Hematopoietic multipotent progenitor cell treated with erythropoietin and hydrocortisone succinate and interleukin-3 and kit ligand, for 17 days (in vitro differentiated cells): ENCODE measurements at regions not wholly inside any gene's neighbourhood (a gene's known extent, or its start where the extent isn't known, plus 50 kb on each side); places are given as distances from the start of the nearest gene placed in this dataset.

ENCODE experiments used
- DNase-seq: peaks from one replicate; pipeline ENCODE4 v3.0.0-alpha.2; 2015; ENCODE audit warnings: low spot score

- DNase-seq, result no peak
These were observed 1135.7 kb upstream of the AGA start for GRCh38 chr4:178577933-178578332.

DNA sequence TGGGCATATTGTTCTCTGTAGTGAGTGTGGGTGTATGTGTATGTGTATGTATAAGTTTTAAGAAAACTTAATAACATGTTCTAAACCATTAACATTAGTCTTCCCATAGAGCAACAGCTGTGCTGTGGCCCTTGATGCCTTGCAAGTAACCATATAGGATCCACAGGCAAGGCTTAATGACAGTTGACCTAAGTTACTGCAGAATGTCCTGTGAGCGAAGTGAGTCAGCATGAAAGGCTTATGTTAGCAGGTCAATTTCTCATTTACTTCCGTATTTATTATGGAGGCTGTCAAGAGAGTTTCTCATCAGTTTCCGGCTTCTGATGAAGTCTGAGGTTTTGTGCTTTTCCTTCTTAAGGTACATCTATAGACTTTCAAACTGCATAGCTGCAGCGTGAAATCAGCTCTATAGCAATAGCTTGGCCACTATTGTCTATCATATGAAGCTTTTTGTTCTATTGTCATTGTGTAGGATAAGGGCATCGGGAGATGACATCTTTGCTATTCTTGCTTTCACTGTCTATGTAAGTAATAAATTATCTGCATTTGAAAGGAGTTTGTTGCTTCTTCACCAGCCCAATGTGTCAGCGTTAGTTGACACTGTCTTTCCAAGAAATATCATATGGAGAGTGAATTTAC lies 1153.4 kb upstream of the AGA start:
- no peak for DNase-seq

GRCh38 chr4:178598672-178599071 lies 1156.4 kb upstream of the AGA start:
- DNase-seq, result no peak

DNA sequence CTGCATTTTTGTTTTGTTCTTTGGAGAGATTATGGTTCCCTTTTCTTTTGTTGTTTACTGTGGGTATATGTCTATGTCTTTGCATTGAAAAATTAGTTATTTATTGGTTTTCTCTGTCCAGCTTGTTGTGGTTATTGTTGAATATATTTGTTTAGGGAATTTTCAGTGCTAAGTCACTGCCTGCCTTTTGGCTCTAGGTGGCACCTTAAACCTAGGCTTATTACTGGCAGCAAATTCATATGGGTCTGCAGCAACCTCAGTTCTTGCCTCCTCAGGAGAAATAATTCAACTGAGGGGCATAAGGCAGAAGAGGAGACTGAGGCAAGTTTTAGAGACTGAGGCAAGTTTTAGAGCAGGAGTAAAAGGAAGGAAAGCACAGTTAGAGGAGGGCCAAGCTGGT lies 1157.3 kb upstream of the AGA start:
- DNase-seq, result no peak

GRCh38 chr4:178602833-178603232 lies 1160.6 kb upstream of the AGA start:
- DNase-seq, result no peak

GRCh38 chr4:178611062-178611461 lies 1168.8 kb upstream of the AGA start:
- DNase-seq, result no peak

DNA sequence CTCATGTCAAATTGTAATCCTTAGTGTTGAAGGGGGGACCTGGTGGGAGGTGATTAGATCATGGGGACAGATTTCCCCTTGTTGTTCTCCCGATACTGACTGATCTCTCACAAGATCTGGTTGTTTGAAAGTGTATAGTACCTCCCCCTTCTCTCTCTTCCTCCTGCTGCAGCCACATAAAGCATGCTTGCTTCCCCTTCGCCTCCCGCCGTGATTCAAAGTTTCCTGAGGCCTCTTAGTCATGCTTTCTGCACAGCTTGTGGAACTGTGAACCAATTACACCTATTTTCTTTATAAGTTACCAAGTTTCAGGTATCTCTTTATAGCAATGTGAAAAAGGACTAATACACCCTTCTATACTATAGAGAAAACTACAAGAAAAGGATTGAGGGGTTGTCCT lies 1170.5 kb upstream of the AGA start:
- no peak for DNase-seq

DNA sequence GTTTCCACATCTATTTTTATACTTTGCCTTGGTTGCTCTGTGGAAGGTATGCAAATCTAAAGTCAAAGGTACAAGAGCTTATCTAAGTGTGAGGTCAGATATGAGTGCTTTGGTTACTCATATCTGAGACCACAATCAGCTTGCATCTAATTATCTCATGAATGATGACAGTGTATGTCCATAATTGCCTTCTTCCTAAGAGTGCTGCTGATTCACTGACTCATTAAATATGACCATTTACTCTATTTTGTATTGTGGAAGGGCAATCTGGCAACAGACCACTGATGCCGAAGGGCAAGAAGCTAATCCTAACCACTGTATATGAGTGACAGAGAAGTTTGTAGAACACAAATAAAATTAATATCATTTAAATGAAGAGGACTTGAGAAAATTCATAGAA lies 1190.2 kb upstream of the AGA start:
- DNase-seq, result no peak

DNA sequence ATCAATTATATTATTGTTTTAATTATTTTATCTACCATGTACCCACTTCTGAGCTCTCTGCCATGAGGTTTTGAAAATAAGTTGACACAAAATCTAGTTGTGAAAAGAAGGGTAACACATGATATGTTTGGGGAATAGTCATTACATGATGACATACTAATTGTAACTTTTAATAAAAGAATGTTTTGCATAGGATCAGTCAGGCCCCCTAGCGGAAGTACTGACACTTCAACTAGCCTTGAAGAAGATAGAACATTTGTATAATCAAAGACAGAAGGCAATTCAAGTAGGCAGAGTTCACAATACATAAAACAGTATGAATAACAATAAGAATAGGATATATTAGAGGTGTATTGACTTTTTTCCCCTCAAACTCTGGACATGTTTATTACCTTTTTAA lies 1191.0 kb upstream of the AGA start:
- DNase-seq, result no peak

GRCh38 chr4:178664621-178665020 lies 1222.4 kb upstream of the AGA start:
- DNase-seq, result no peak

GRCh38 chr4:178665916-178666315 lies 1223.7 kb upstream of the AGA start:
- DNase-seq, result no peak

DNA sequence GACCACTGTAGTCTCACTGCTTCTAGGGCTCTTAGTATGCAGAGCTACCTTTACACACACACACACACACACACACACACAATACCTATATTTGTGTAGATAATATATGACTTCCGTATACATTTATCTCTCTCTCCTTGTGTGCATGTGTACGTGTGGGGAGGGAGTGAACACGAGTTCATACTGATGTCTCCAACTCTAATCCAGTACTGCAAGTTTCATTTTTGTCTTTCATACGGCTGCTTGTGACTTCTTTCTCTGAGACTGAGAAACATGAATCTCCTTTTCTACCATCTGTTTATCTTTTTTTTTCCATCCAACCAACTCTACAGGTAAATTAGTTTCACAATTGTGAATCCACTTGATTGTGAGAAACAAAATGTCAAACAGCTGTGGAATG lies 1229.5 kb upstream of the AGA start:
- DNase-seq, result no peak

DNA sequence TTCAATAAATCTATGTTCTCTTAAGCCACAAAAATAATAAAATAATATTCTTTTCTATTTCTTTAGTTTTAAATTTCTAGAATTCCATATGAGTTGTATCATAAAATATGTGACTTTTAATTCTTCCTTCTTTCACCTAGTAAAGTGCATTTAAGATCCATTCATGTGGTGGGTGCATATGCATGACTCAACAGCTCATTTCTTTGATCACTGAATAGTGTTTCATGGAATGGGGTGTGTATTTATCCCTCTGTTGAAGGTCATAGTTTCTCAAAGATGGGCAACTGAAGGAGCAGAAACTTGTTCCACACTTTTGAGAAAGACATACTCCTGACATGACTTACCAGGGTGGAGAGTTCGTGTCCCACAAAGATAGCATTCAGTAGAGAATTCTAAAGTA lies 1230.3 kb upstream of the AGA start:
- no peak for DNase-seq

DNA sequence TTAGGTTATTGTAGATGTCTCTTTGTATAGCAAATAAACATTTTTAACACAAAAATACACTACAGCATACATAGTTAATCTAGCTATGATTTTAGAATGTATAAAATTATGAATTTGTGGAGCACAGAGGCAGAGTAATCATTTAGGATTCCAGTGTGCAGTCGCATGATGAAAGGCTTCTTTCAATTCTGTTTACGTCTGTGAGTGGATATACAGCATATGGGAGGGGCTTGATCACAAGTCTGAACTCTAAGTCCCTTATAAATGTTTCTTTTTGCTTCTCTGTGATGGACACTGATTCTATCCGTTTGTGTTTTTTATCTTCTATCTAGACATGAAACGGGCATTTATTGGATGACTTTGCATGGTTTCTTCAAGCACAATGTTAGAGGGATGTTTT lies 1239.6 kb upstream of the AGA start:
- DNase-seq, result no peak

DNA sequence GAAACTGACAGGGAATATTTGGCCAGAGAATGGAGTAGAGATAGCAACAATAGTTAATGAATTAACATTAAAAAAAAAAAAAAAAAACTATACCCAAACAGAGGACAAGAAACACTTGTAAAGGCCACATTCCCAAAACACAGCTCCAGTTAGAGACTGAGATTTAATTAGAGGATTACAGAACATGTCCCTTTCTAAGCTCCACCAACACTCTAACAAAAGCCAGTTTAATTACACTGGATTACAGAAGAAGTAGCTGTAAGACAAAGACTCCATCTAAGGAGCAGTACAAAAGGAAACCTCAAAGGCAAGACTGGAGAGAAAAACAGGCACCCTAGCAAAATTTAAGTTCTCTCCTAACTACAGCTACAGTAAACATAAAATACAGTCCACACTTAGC lies 1247.7 kb upstream of the AGA start:
- no peak for DNase-seq

- no peak for DNase-seq
These were observed 1251.6 kb upstream of the AGA start for GRCh38 chr4:178693816-178694215.

DNA sequence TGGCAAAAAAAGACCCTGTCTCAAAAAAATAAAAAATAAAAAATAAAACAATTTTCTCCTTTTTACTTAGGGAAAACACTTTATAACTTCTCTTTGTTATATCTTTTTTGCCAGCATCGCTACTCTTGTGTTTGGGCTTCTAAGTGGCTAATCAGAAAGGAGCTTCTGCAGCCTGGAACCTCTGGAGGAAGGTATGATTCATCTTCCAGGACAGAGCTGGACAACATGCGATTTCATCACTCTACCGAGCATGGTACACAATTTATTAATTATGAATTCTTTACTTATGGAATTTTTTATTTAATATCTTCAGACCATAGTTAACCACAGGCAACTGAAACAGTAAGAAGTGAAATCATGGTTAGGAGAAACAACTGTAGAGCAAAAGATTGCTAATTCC lies 1254.3 kb upstream of the AGA start:
- no peak for DNase-seq

GRCh38 chr4:178712486-178712885 lies 1270.2 kb upstream of the AGA start:
- no peak for DNase-seq

DNA sequence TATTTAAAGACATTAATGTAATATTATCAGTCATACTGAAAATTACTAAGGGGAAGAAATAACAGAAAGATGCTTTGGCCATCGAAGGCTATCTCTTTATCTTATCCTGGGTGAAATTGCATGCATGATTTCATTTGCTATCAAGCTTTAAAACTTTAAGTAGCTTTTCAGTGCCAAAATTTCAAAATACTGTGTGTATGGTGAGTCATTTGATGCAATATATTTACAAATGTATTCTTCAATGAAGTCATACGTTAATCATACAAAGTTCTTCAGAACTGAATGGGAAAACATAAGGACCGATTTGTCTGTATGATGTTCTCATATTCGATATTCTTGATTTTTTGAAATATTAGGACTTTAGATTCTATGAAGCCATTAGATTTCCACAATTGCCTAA lies 1295.8 kb upstream of the AGA start:
- DNase-seq, result no peak

DNA sequence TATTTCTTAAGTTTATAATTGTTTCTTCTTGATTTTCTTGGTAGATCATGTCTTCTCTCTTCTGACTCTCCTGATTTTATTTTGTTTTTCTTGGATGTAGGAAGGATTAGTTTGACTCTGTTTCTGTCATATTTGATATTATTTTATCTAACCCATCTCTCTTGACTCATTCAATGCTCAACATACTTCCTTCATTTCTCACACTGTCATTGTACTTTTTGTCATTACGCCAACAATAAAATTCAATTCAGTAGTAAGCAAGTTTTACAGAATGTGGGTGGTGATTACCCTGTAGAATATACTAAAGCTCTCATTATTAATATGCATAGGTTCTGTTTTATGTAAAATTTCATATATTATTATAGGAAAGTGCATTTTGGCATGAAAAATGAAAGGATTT lies 1303.0 kb upstream of the AGA start:
- DNase-seq, result no peak

- no peak for DNase-seq
These were observed 1310.8 kb upstream of the AGA start for GRCh38 chr4:178752954-178753525.

GRCh38 chr4:178778496-178778895 lies 1336.3 kb upstream of the AGA start:
- no peak for DNase-seq

DNA sequence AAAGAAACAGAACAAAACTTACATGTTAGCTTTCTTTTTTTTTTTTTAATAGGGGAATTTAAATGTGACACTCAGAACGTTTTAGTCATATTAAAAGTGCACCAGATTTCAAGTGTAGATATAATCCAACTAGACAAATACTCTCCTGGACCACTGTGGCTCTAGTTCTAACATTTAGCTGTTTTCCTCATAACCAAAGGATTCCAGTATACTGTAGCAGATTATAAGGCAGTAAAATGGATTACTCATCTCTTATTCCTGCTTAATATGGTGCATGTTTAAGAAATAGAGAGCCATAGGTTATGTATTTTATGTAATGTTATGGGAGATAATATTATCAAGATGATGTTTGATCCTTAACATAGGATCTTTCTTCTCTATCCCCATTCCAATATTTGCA lies 1339.5 kb upstream of the AGA start:
- no peak for DNase-seq

GRCh38 chr4:178784491-178784890 lies 1342.3 kb upstream of the AGA start:
- no peak for DNase-seq

DNA sequence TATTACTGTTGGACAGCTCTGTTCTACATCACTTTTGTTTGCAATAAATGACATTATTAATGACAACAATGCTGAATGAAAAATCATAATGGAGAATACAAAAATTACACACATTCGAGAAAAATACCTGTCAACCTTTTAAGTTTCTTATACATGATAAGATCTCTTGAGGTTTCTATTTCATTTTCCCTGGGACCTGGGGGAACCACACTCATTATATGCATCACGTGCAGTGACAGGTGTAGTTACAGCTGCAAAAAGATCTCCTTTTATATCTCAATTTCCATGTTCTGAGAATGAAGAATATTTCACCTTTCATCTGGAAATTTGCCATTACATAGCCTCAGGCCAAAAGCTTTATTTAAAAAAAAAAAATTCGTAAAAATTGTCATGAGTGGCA lies 1347.0 kb upstream of the AGA start:
- no peak for DNase-seq
